ENCODE measurements at regions not wholly inside any gene's neighbourhood (a gene's known extent, or its start where the extent isn't known, plus 50 kb on each side); places are given as distances from the start of the nearest gene placed in this dataset.
A peak's percentile ranks its signal among the peaks of the same experiment; 100 is the strongest.

- no peak for DNase-seq
These were observed 133.8 kb downstream of the TMEM174 start for GRCh38 chr5:73306741-73307275.

GRCh38 chr5:73306078-73306719 lies 133.2 kb downstream of the TMEM174 start:
- no peak for DNase-seq

GRCh38 chr5:73305386-73305785 lies 132.4 kb downstream of the TMEM174 start:
- no peak for DNase-seq

GRCh38 chr5:73304381-73304780 lies 131.4 kb downstream of the TMEM174 start:
- DNase-seq = no peak

GRCh38 chr5:73303148-73304079 lies 130.4 kb downstream of the TMEM174 start:
- DNase-seq = no peak

GRCh38 chr5:73302797-73303147 lies 129.8 kb downstream of the TMEM174 start:
- no peak for DNase-seq

GRCh38 chr5:73301208-73301901 lies 128.4 kb downstream of the TMEM174 start:
- no peak for DNase-seq

- no peak for DNase-seq
These were observed 127.6 kb downstream of the TMEM174 start for GRCh38 chr5:73300337-73301207.

GRCh38 chr5:73299665-73300336 lies 126.8 kb downstream of the TMEM174 start:
- no peak for DNase-seq

- DNase-seq = peak; percentile 9
These were observed 126.0 kb downstream of the TMEM174 start for GRCh38 chr5:73298772-73299630.

GRCh38 chr5:73298251-73298771 lies 125.3 kb downstream of the TMEM174 start:
- no peak for DNase-seq

- no peak for DNase-seq
These were observed 124.4 kb downstream of the TMEM174 start for GRCh38 chr5:73297430-73297829.

GRCh38 chr5:73296772-73297171 lies 123.8 kb downstream of the TMEM174 start:
- no peak for DNase-seq

- DNase-seq = no peak
These were observed 122.9 kb downstream of the TMEM174 start for GRCh38 chr5:73295921-73296320.

- peak; percentile 31 for DNase-seq
These were observed 122.5 kb downstream of the TMEM174 start for GRCh38 chr5:73295447-73295846.

- DNase-seq = no peak
These were observed 119.9 kb downstream of the TMEM174 start for GRCh38 chr5:73292816-73293459.

GRCh38 chr5:73291873-73292272 lies 118.9 kb downstream of the TMEM174 start:
- no peak for DNase-seq

- no peak for DNase-seq
These were observed 117.2 kb downstream of the TMEM174 start for GRCh38 chr5:73290242-73290641.

- DNase-seq = no peak
These were observed 116.1 kb downstream of the TMEM174 start for GRCh38 chr5:73288803-73289720.
